WERI-Rb-1 (cell line): ENCODE measurements at regions not wholly inside any gene's neighbourhood (a gene's known extent, or its start where the extent isn't known, plus 50 kb on each side); places are given as distances from the start of the nearest gene placed in this dataset.

Experiments used
- DNase-seq: peaks from one replicate; pipeline ENCODE4 v3.0.0-alpha.2; 2020
- H3K27ac ChIP-seq: fragments of 250-450 bp; sonication (Bioruptor Pico); 2 replicates; pipeline ENCODE4 v1.5.1; 2020; ENCODE audit warnings: mild to moderate bottlenecking, moderate library complexity
- H3K27me3 ChIP-seq: fragments of 250-450 bp; sonication (Bioruptor Pico); 2 replicates; pipeline ENCODE4 v1.5.1; 2021; ENCODE audit warnings: mild to moderate bottlenecking, low read depth, moderate library complexity; ENCODE audit not compliant: insufficient read depth, severe bottlenecking
- H3K36me3 ChIP-seq: fragments of 250-450 bp; sonication (Bioruptor Pico); 2 replicates; pipeline ENCODE4 v1.5.1; 2020; ENCODE audit warnings: mild to moderate bottlenecking, moderate library complexity
- H3K4me3 ChIP-seq: 2 replicates; pipeline ENCODE4 v1.5.1; 2011; ENCODE audit warnings: low read depth, mild to moderate bottlenecking, control low read depth, low read length
- H3K9me3 ChIP-seq: fragments of 250-450 bp; sonication (Bioruptor Pico); 2 replicates; pipeline ENCODE4 v1.5.1; 2021; ENCODE audit warnings: mild to moderate bottlenecking, moderate library complexity; ENCODE audit not compliant: severe bottlenecking
- CTCF ChIP-seq: IDR thresholded peaks from 2 replicates; pipeline ENCODE4 v1.5.1; 2011; ENCODE audit warnings: low read depth, mild to moderate bottlenecking, control low read depth, inconsistent platforms, low read length

GRCh38 chr3:159881208-159881607, 107.4 kb upstream of the IL12A start:
- Histone ChIP-seq H3K36me3 (no peaks in the 10 kb centered on the region), H3K27ac (no peak overlapping the region), H3K27me3 (no peaks in the 10 kb centered on the region), H3K9me3 (no peaks in the 10 kb centered on the region), H3K4me3 (no peak overlapping the region)
- no peak for DNase-seq
- TF ChIP-seq CTCF = no peak

GRCh38 chr3:159881828-159882309, 106.8 kb upstream of the IL12A start:
- H3K9me3 ChIP-seq = no peaks in the 10 kb centered on the region
- no peak for TF ChIP-seq CTCF
- H3K27me3 ChIP-seq = no peaks in the 10 kb centered on the region
- H3K36me3 ChIP-seq = no peaks in the 10 kb centered on the region
- DNase-seq = peak; percentile 79
- H3K4me3 ChIP-seq = no peak overlapping the region
- H3K27ac ChIP-seq = no peak overlapping the region

DNA sequence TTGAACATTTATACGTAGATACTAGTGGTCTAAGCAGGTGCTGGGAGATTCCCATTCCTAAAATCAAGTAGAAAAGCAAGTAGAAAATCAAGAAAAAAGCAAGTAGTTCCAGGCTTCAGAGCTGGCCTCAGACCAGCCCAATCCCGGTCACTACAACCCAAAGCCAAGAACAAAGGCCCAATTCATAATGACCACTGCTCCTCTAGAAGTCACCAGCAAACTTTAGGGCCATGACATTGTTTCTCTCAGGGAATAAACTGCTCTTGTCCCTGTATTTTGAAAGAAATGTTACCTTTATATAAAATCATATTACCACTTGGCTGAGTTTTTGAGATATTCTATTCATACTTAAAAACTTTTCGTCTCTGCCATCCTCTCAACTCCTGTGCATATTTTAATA, 106.3 kb upstream of the IL12A start:
- no peaks in the 10 kb centered on the region for H3K27me3 ChIP-seq
- no peaks in the 10 kb centered on the region for H3K9me3 ChIP-seq
- no peak for TF ChIP-seq CTCF
- no peak overlapping the region for H3K4me3 ChIP-seq
- DNase-seq = no peak
- H3K27ac ChIP-seq = no peak overlapping the region
- H3K36me3 ChIP-seq = no peaks in the 10 kb centered on the region

DNA sequence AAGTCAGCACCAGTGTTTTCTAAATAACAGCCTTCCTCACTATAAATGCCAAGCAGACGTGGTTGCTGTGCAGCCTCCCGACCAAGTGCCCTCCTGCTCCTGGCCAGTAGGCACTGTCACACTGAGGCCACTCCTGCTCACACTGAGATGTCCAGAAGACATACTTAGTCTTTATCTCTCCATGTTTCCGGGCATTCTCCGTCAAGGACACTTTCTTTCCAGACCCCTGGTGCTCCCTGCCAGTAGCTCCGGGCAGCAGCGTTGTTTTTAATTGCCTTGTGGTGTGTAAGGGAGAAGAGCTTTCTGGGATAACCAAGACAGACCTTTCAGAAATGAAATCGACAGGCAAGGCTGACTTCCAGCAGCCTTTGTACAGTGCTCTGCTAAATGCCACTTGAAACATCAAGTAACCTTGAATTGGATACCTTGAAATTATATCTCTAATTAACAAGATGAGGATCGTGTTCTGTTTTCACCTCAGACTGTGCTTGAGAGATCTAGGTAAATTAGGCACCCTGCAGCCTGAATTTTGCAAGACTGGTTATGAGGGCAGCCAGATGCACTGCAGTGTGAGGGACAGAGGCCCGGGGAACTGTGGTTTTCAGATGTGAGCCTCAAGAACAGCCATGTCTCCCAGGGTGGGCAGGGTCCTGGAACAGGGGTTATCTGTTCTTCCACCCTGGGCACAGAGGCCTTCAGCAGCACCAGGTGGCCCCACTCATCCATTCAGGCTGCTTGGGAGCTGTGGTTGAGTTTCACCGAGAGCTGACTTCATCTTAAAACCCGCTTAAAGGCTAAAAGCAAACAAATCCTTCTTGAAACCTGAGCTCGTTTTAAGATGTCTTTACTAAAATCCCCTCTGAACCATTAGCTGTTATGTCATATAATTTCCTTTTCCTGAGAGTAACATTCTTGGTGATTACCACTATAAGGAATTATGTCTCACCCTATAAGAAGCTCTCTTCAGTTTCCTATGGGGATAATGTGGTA, 105.5 kb upstream of the IL12A start:
- Histone ChIP-seq H3K27me3 (no peaks in the 10 kb centered on the region), H3K36me3 (no peaks in the 10 kb centered on the region), H3K27ac (no peak overlapping the region), H3K9me3 (no peaks in the 10 kb centered on the region), H3K4me3 (no peak overlapping the region)
- peak; percentile 84 for DNase-seq
- peak; percentile 23; the same call in 1 of the 2 replicates for TF ChIP-seq CTCF

DNA sequence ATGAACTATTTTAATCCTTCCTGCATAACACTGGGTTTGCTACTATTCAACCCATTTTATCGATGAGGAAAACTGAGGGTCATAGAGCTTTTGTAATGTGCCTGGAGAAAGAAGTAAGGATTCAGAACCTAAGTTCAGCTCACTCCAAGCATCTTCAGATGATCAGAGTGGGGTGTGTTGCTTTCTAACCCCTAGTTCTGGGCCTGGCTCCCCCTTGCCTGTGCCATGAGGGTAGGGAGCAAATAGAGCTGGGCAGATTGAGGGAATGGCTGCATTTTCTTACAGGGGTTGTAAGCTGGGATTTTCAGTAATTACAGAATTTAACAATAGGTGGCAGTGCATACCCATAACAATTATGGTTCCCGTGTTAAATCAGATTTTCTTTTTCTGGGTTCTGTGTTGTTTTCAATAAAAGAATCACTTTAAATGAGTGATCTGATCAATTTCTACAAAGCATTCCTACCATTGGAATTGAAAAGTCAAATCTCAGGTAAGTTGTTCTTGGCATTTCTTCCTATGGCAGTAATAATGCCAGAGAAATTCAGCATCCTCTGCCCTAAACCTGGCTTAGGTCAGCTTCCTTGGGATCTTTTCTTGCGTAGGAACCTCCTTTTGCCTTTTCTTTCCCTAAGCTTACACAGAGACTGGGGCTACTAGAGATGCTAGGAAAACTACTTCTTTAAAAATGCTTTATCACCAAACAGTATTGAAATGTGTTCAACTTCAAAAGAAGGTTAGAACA, 103.8 kb upstream of the IL12A start:
- DNase-seq = no peak
- peak; percentile 28; the same call in 1 of the 2 replicates for TF ChIP-seq CTCF
- no peak overlapping the region for H3K4me3 ChIP-seq
- H3K27me3 ChIP-seq = no peaks in the 10 kb centered on the region
- H3K36me3 ChIP-seq = no peaks in the 10 kb centered on the region
- no peaks in the 10 kb centered on the region for H3K9me3 ChIP-seq
- H3K27ac ChIP-seq = no peak overlapping the region
